Frontal cortex (tissue), 3 donors: ENCODE measurements at regions not wholly inside any gene's neighbourhood (a gene's known extent, or its start where the extent isn't known, plus 50 kb on each side); places are given as distances from the start of the nearest gene placed in this dataset.

Experiments
- DNase-seq, 2 donors: peaks; one replicate each; pipeline ENCODE4 v3.0.0; 2012; ENCODE audit warnings: low spot score in 2 of 2
- FAIRE-seq: peaks from 2 replicates; lab custom pipeline; 2012; peaks lifted over from hg19 to GRCh38; lab: Jason Lieb, UNC
- donor health status: control.
- donor health status: control.
- donor health status: control.

DNA sequence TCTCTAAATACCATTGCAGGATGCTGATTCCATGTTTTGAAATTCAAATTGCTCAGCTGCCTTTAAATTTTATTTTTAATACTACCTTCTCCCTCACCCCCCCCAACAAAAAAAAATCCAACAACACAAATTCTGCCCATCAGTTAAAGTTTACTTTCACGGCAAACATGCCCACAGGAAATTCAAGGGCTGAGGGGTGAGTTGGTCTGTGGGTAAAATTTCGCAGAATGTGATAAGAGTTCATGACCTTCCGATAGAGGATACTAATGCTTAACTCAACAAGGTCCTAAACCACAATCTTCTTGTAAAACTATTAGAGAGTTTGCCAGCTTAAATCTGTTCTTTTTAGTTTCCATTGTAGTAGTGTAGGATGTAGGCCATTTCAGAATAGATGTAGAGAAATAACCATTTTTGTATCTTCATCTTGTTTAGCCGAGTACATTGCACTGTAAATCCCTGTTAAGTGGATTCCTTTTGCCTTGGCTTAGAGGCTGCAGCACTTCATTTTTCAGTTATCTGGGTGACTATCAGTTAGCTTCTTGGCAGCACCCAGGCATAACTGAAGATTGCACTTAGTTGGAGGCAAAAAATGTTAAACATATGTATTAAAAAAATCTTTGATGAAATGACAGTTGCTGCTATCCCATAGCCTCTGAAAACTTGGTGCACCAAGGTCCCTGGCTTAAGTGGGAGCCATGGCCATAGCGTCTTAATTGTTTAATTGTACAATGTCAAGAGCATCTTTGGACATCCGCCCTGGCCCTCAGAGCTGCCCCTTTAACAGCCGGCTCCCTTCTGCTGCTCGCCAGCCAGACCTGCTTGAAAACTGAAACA, 232.3 kb downstream of the HAUS1 start:
- FAIRE-seq: no peak
- DNase-seq: no peak

DNA sequence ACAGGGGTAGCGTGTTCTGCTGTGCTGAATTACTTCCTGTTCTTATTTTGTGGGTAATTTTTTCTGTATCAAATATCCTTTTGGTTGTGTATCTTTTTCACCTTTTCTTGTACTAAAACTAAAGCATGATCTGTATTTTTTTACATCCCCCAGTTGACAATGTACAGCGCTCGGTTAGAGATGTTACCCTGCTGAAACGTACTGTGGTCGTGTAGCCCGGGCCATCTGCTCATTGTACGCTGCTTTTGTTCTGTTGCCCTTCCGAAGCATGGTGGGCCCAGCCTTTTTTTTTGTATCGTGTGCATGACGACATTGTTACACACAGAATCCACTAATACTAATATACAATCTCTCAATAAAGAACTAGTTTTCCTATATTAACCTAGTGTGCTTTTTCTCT, 233.1 kb downstream of the HAUS1 start:
- no peak for DNase-seq

GRCh38 chr18:46338205-46338604, 234.0 kb downstream of the HAUS1 start:
- DNase-seq: no peak

More for the DNA sequence above, 233.1 kb downstream of the HAUS1 start:
- FAIRE-seq: no peak

DNA sequence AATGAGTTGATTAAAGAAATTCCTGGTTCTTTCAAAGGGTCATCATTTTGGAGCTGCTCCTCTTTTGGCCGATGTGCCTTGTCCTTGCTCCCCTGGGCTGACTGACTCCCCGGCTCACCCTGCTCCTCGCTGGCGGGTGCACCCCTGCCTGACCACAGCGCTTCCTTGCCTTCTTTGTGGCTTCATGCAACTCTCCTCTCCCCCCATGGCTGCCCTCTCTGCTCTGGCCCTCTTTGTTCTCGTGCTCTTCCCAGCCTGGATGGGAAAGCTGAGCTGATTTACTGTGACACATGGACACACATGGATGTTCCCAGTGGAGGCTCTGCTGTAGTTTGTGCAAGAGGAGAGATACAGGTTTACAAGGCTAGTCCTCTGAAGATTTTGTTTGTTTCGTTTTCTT, 234.6 kb downstream of the HAUS1 start:
- no peak for DNase-seq
- FAIRE-seq: no peak

More at GRCh38 chr18:46338205-46338604, 234.0 kb downstream of the HAUS1 start:
- no peak for FAIRE-seq

DNA sequence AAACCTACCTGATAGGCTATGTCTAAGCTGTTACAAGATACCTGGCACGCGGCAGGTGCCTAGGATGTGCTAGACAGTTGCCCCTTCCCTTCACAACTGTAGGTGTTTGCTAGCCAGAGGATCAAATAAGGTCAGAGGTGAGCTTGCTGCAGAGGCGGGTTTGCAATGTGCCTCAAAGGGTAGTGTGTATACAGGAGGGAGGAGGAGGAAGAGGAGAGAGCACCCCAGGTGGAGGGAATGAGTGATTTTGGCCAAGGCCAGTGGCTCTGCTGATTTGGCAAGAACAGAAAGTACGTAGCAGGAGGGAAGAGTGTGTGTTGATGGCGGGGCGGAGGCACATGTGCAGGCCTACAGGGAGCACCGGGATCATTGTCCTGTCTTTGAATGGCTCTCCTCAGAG, 236.5 kb downstream of the HAUS1 start:
- FAIRE-seq (no peak), DNase-seq (no peak)

- DNase-seq (no peak), FAIRE-seq (no peak)
Measured at GRCh38 chr18:46341986-46342525, 237.9 kb downstream of the HAUS1 start.

- no peak for FAIRE-seq
- no peak for DNase-seq
Measured at GRCh38 chr18:46343456-46343855, 239.3 kb downstream of the HAUS1 start.

GRCh38 chr18:46343931-46344372, 239.8 kb downstream of the HAUS1 start:
- FAIRE-seq (no peak), DNase-seq (peak in 1 of 2 donors; percentile 40)

DNA sequence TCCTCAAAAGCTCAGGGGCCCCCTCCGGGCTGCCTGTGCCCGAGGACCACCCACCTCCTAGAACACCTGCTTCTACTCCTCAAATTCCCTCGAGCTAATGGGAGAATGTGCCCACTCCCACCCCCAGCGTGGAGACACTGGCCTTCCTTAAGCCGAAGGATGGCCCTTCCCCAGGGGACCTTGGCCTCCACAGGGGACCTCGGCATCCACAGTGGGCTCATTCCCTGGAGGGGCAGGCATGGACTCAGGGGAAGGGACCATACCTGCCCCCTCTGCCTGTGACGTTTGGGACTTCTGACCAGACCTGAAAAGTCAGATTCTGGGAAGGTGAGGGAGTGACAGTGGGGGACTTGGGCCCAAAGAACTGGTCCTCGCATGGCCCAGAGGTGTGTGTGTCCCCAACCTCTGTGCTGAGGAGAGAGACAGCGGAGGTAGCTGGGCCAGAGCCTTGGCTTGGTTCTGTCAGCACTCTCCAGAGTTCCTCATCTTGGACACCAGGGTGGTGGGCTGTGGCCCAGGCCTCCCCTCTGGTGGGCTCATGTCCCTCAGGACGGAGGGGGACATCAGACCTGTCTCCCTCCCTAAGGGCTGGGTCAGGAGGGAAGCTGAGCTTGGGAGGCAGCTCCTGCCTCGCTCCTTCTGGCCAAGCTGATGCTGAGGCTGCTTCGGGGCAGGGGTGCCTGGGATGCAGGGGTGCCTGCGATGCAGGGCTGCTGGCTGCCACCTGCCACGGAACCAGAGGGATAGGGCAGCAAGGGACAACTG, 240.4 kb downstream of the HAUS1 start:
- DNase-seq: no peak
- FAIRE-seq: no peak

DNA sequence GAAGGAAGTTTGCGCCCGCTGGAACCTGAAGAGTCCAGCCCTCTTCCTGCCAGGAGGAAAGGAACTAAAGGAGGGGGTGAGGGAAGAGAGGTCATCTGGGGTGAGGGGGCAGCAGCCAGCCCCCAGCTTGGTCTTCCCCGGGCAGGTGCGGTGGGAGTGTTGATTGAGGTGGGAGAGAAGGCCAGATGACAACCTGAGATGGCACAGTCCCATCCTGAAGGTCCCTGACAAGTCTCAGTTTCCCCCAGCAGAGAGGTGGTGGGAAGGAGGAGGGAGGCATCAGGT, 240.9 kb downstream of the HAUS1 start:
- no peak for DNase-seq
- no peak for FAIRE-seq

DNA sequence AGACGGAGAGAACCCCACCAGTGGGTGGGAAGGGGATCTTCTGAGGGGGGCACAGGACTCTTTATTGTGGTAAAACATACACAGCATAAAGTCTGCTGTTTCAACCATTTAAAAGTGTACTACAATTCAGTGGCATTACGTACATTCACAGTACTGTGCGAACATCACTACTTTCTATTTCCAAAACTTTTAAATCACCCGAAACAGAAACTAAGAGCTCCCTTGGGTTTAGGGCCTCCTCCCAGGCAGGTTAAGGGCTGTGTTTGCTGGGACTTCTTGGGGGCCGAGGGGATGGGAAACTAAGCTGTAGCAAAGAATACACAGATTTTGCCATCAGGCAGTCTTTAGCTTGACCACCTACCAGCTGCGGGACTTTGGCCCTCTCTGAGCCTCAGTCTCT, 242.0 kb downstream of the HAUS1 start:
- no peak for DNase-seq
- FAIRE-seq: no peak

- FAIRE-seq (no peak), DNase-seq (no peak)
Measured at GRCh38 chr18:46346896-46347630, 242.9 kb downstream of the HAUS1 start.

DNA sequence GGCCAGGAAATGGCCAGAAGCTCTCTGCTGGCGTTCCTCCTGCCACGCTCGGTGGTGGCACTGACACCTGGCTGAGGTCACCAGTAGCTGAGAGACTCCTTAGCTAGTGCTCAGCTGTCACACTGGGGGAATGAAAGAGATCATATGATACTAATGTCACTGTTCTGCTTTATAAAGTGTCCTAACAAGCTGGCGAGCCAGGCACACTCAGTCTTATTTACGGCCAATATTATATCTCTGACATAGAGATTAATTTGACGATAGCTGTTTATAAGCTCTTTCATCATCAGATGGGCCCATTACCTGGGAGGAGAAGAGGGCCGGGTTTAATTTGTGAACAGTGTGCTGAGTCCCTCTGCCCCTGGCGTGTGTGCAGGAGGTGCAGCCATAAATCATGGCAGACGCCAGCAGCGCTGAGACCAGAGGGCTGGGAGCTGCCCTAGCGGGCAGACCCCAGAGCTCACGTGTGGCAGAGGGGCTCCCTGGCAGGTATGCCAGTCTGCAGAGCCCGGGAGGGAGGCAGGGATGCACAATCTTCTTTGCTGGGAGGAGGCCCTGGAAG, 246.5 kb downstream of the HAUS1 start:
- no peak for FAIRE-seq

DNA sequence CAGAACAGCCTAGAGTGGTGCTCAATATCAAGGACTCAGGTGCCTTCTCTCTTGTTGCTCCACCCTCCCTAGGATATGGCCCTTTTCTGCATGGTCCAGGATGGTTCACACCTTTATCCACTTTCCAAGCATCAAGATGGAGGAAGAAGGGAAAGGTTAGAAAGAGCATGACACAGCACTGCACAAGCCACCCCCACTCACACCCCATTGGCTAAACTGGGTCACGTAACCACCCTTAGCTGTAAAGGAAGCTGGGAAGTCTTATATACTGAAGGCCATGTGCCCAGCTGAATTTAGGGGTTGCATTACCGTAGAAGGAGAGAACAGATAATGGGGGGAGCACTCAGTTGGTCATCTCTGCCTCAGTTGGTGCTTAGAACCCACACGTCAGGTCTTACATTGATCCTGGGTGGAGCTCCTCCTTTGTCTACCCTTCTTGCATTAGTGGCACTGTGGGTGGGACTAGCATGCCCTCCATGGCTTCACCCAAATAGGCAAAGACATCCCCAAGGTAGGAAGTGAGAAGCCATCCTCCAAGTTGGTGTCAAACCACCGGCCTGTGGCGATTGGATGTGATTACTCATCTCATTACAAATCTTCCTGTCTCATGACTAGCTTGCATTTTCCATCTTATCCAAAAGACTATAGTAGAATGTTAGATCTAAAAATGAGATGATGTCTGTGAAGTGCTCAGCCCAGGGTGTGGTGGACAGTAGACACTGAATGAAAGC, 248.5 kb downstream of the HAUS1 start:
- FAIRE-seq (no peak), DNase-seq (no peak)

More for the DNA sequence above, 246.5 kb downstream of the HAUS1 start:
- DNase-seq: no peak

DNA sequence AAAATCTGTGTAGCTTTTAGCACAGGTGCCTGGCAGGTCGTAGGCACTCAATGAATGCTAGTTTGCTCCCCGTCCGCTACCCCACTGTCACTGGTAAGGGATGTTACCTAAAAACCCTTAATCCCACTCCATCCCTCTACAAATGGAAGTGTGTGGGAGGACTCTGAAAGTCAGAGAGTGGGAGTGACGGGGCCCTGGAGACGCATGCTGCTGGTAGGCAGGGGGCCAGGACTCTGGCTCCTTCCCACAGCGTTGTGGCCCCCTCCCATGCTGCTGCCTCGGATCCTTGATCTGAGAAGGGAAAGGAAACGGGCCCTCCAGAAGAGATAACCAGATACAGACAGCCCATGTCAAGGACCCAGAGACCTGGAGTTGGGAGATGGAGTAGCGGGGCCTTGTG, 249.3 kb downstream of the HAUS1 start:
- FAIRE-seq: no peak
- no peak for DNase-seq

- FAIRE-seq: no peak
- no peak for DNase-seq
Measured at GRCh38 chr18:46356278-46357033, 252.3 kb downstream of the HAUS1 start.

DNA sequence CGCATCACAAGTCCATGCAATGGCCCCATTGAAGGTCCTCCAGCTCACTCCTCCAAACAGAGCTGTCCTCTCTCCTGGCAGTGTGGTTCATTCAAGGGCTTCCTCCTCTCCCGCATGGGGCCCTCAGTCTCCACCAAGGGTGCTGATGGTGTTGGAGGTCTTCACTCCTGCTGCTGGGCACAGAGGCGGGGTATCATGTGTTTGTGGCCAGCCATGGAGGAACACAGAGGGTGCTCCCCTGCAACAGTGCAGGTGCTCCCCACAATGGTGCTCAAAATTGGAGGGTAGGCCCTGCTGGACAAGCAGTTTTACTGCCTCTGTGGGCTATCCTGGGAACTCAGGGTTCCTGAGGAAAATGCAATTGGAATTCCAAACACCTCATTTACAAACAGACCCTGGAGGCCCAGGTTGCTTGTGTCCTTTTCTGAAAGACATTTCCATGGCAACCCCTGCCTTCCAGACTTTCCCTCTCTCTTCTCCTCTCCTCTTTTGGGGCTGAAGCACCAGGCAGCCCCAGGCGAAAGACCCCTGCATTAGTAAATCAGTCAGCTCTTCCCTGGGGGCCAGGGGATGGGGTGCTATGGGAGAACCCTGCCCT, 256.0 kb downstream of the HAUS1 start:
- no peak for FAIRE-seq
- no peak for DNase-seq

- DNase-seq: no peak
- no peak for FAIRE-seq
Measured at GRCh38 chr18:46360866-46361265, 256.7 kb downstream of the HAUS1 start.
